Nephron progenitor cell (in vitro differentiated cells): ENCODE measurements at regions not wholly inside any gene's neighbourhood (a gene's known extent, or its start where the extent isn't known, plus 50 kb on each side); places are given as distances from the start of the nearest gene placed in this dataset.

Experiments
- DNase-seq: peaks from one replicate; pipeline ENCODE4 v3.0.0; 2021
- H3K27ac Mint-ChIP-seq: 2 replicates; pipeline ENCODE4 v1.8.0; 2021; ENCODE audit warnings: mild to moderate bottlenecking, moderate library complexity, mixed read lengths
- H3K27me3 Mint-ChIP-seq: 2 replicates; pipeline ENCODE4 v1.8.0; 2021; ENCODE audit warnings: mild to moderate bottlenecking, low read depth, mixed read lengths; ENCODE audit not compliant: poor library complexity
- H3K36me3 Mint-ChIP-seq: 2 replicates; pipeline ENCODE4 v1.8.0; 2021; ENCODE audit warnings: low read depth, mixed read lengths
- H3K4me1 Mint-ChIP-seq: 2 replicates; pipeline ENCODE4 v1.8.0; 2021; ENCODE audit warnings: mixed read lengths
- H3K4me3 Mint-ChIP-seq: 2 replicates; pipeline ENCODE4 v1.8.0; 2021; ENCODE audit warnings: mild to moderate bottlenecking, moderate library complexity, mixed read lengths
- H3K9me3 Mint-ChIP-seq: 2 replicates; pipeline ENCODE4 v1.8.0; 2021; ENCODE audit warnings: mild to moderate bottlenecking, moderate library complexity, mixed read lengths
- CTCF ChIP-seq: fragments of 200-600 bp; sonication (generic); IDR thresholded peaks from 2 replicates; pipeline ENCODE4 v1.5.0; 2021; ENCODE audit warnings: antibody characterized with exemption

- TF ChIP-seq CTCF, result no peak
- Mint-ChIP-seq H3K36me3 (no peaks in the 10 kb centered on the region), H3K27ac (no peak overlapping the region), H3K27me3 (peaks cover 10% of the 10 kb centered on the region), H3K4me1 (peaks cover 94% of the 10 kb centered on the region), H3K4me3 (no peak overlapping the region), H3K9me3 (no peaks in the 10 kb centered on the region)
- no peak for DNase-seq
Observed at GRCh38 chr3:194251461-194251860, 99.7 kb downstream of the CPN2 start.

- peaks cover 94% of the 10 kb centered on the region for H3K4me1 Mint-ChIP-seq
- no peak for TF ChIP-seq CTCF
- H3K4me3 Mint-ChIP-seq, result no peak overlapping the region
- no peak overlapping the region for H3K27ac Mint-ChIP-seq
- peaks cover 10% of the 10 kb centered on the region for H3K27me3 Mint-ChIP-seq
- H3K36me3 Mint-ChIP-seq, result no peaks in the 10 kb centered on the region
- H3K9me3 Mint-ChIP-seq, result no peaks in the 10 kb centered on the region
- no peak for DNase-seq
Observed at GRCh38 chr3:194251891-194252560, 99.1 kb downstream of the CPN2 start.

GRCh38 chr3:194253270-194253669, 97.9 kb downstream of the CPN2 start:
- peaks cover 10% of the 10 kb centered on the region for H3K27me3 Mint-ChIP-seq
- TF ChIP-seq CTCF, result no peak
- no peak for DNase-seq
- H3K4me1 Mint-ChIP-seq, result peaks cover 81% of the 10 kb centered on the region
- no peak overlapping the region for H3K27ac Mint-ChIP-seq
- peaks cover 6% of the 10 kb centered on the region for H3K9me3 Mint-ChIP-seq
- H3K4me3 Mint-ChIP-seq, result no peak overlapping the region
- no peaks in the 10 kb centered on the region for H3K36me3 Mint-ChIP-seq

GRCh38 chr3:194254040-194254439, 97.1 kb downstream of the CPN2 start:
- Mint-ChIP-seq H3K36me3 (no peaks in the 10 kb centered on the region), H3K27me3 (peaks cover 5% of the 10 kb centered on the region), H3K27ac (no peak overlapping the region), H3K4me3 (no peak overlapping the region), H3K9me3 (peaks cover 12% of the 10 kb centered on the region), H3K4me1 (peaks cover 74% of the 10 kb centered on the region)
- no peak for TF ChIP-seq CTCF
- no peak for DNase-seq

- peak; percentile 33 for DNase-seq
- no peak for TF ChIP-seq CTCF
- no peaks in the 10 kb centered on the region for H3K36me3 Mint-ChIP-seq
- H3K4me3 Mint-ChIP-seq, result peak overlapping the region; percentile 42
- peaks cover 13% of the 10 kb centered on the region for H3K9me3 Mint-ChIP-seq
- peaks cover 66% of the 10 kb centered on the region for H3K4me1 Mint-ChIP-seq
- peaks cover 6% of the 10 kb centered on the region for H3K27me3 Mint-ChIP-seq
- H3K27ac Mint-ChIP-seq, result no peak overlapping the region
Observed at GRCh38 chr3:194255252-194256039, 95.7 kb downstream of the CPN2 start.
